Fibroblast of pulmonary artery (primary cell): ENCODE measurements at regions not wholly inside any gene's neighbourhood (a gene's known extent, or its start where the extent isn't known, plus 50 kb on each side); places are given as distances from the start of the nearest gene placed in this dataset.
A peak's percentile ranks its signal among the peaks of the same experiment; 100 is the strongest.

ENCODE experiments used
- DNase-seq: peaks from one replicate; pipeline ENCODE4 v3.0.0-alpha.2; 2010; ENCODE audit warnings: low read depth
- H3K4me3 ChIP-seq: replicated peaks from 2 replicates; pipeline ENCODE4 v1.5.1; 2011; ENCODE audit warnings: low read depth, mild to moderate bottlenecking, control low read depth, low read length, moderate library complexity
- CTCF ChIP-seq: IDR thresholded peaks from 2 replicates; pipeline ENCODE4 v1.5.1; 2011; ENCODE audit warnings: mild to moderate bottlenecking, control low read depth, low read length, inconsistent platforms; ENCODE audit errors: missing control alignments

GRCh38 chr2:122643725-122644329 lies 888.4 kb downstream of the TSN start:
- no peak overlapping the region for H3K4me3 ChIP-seq
- DNase-seq: peak; percentile 90
- TF ChIP-seq CTCF: no peak

- no peak overlapping the region for H3K4me3 ChIP-seq
- no peak for TF ChIP-seq CTCF
- no peak for DNase-seq
These were observed 895.8 kb downstream of the TSN start for GRCh38 chr2:122651236-122651635.

- no peak for TF ChIP-seq CTCF
- DNase-seq: no peak
These were observed 896.3 kb downstream of the TSN start for GRCh38 chr2:122651780-122652179.

GRCh38 chr2:122652670-122653069 lies 897.2 kb downstream of the TSN start:
- TF ChIP-seq CTCF: no peak
- no peak overlapping the region for H3K4me3 ChIP-seq
- peak; percentile 13 for DNase-seq

More at GRCh38 chr2:122651780-122652179, 896.3 kb downstream of the TSN start:
- no peak overlapping the region for H3K4me3 ChIP-seq

GRCh38 chr2:122656403-122656802 lies 901.0 kb downstream of the TSN start:
- no peak for TF ChIP-seq CTCF
- no peak overlapping the region for H3K4me3 ChIP-seq
- no peak for DNase-seq

- no peak for DNase-seq
- H3K4me3 ChIP-seq: peak overlapping the region; percentile 15
- no peak for TF ChIP-seq CTCF
These were observed 905.6 kb downstream of the TSN start for GRCh38 chr2:122660786-122661634.
